H9 (cell line): ENCODE measurements at regions not wholly inside any gene's neighbourhood (a gene's known extent, or its start where the extent isn't known, plus 50 kb on each side); places are given as distances from the start of the nearest gene placed in this dataset.

Source experiments
- DNase-seq: peaks from one replicate; pipeline ENCODE4 v3.0.0-alpha.2; 2017
- H2AFZ ChIP-seq: one replicate; pipeline ENCODE4 v1.6.1; 2013; ENCODE audit warnings: mild to moderate bottlenecking, low read length, control low read depth, moderate library complexity
- H2AK5ac ChIP-seq: 2 replicates; pipeline ENCODE4 v1.6.1; 2013; ENCODE audit warnings: low read length, control low read depth, mixed read lengths; ENCODE audit not compliant: insufficient read length
- H2BK120ac ChIP-seq: one replicate; pipeline ENCODE4 v1.6.1; 2013; ENCODE audit warnings: low read depth, mild to moderate bottlenecking, low read length, control low read depth, inconsistent platforms; ENCODE audit not compliant: poor library complexity, severe bottlenecking
- H2BK12ac ChIP-seq: 2 replicates; pipeline ENCODE4 v1.6.1; 2013; ENCODE audit warnings: low read length, control low read depth, mixed read lengths, low read depth; ENCODE audit not compliant: insufficient read length
- H2BK15ac ChIP-seq: 2 replicates; pipeline ENCODE4 v1.6.1; 2013; ENCODE audit warnings: low read depth, low read length, control low read depth
- H2BK20ac ChIP-seq: one replicate; pipeline ENCODE4 v1.6.1; 2013; ENCODE audit warnings: low read depth, mild to moderate bottlenecking, low read length, control low read depth, inconsistent platforms; ENCODE audit not compliant: poor library complexity, severe bottlenecking
- H2BK5ac ChIP-seq: 2 replicates; pipeline ENCODE4 v1.6.1; 2013; ENCODE audit warnings: low read length, control low read depth, mixed read lengths; ENCODE audit not compliant: insufficient read length
- H3K14ac ChIP-seq: 2 replicates; pipeline ENCODE4 v1.6.1; 2013; ENCODE audit warnings: low read length, control low read depth; ENCODE audit not compliant: insufficient read depth
- H3K18ac ChIP-seq: 2 replicates; pipeline ENCODE4 v1.6.1; 2013; ENCODE audit warnings: low read depth, mild to moderate bottlenecking, mixed read lengths, low read length, control low read depth; ENCODE audit not compliant: insufficient read length
- H3K23ac ChIP-seq: 2 replicates; pipeline ENCODE4 v1.6.1; 2013; ENCODE audit warnings: low read length, control low read depth, mixed read lengths, low read depth; ENCODE audit not compliant: insufficient read length
- H3K23me2 ChIP-seq: 2 replicates; pipeline ENCODE4 v1.6.1; 2013; ENCODE audit warnings: low read depth, mild to moderate bottlenecking, mixed read lengths, low read length, control low read depth; ENCODE audit not compliant: insufficient read length, poor library complexity, severe bottlenecking
- H3K27ac ChIP-seq: 2 replicates; pipeline ENCODE4 v1.5.1; 2013; ENCODE audit warnings: low read length, control low read depth, mixed read lengths, low read depth; ENCODE audit not compliant: insufficient read length
- H3K27me3 ChIP-seq: 2 replicates; pipeline ENCODE4 v1.6.1; 2013; ENCODE audit warnings: low read length, control low read depth, inconsistent platforms; ENCODE audit not compliant: insufficient read depth
- H3K4ac ChIP-seq: 2 replicates; pipeline ENCODE4 v1.6.1; 2013; ENCODE audit warnings: low read depth, mild to moderate bottlenecking, control low read depth, inconsistent platforms, low read length, moderate library complexity
- H3K4me1 ChIP-seq: 2 replicates; pipeline ENCODE4 v1.6.1; 2013; ENCODE audit warnings: low read length, control low read depth, inconsistent platforms; ENCODE audit not compliant: insufficient read depth
- H3K4me2 ChIP-seq: 2 replicates; pipeline ENCODE4 v1.6.1; 2013; ENCODE audit warnings: low read length, control low read depth, mixed read lengths; ENCODE audit not compliant: insufficient read length, insufficient read depth
- H3K56ac ChIP-seq: 2 replicates; pipeline ENCODE4 v1.6.1; 2013; ENCODE audit warnings: low read depth, mild to moderate bottlenecking, mixed read lengths, low read length, control low read depth; ENCODE audit not compliant: insufficient read length
- H3K79me1 ChIP-seq: 2 replicates; pipeline ENCODE4 v1.6.1; 2013; ENCODE audit warnings: low read depth, mild to moderate bottlenecking, moderate library complexity, low read length, control low read depth, inconsistent platforms; ENCODE audit not compliant: insufficient read depth, poor library complexity, severe bottlenecking
- H3K79me2 ChIP-seq: 2 replicates; pipeline ENCODE4 v1.6.1; 2013; ENCODE audit warnings: low read length, control low read depth, inconsistent platforms; ENCODE audit not compliant: insufficient read depth
- H3K9ac ChIP-seq: 2 replicates; pipeline ENCODE4 v1.6.1; 2013; ENCODE audit warnings: low read length, control low read depth, mixed read lengths; ENCODE audit not compliant: insufficient read length; ENCODE audit errors: extremely low read depth
- H3K9me3 ChIP-seq: one replicate; pipeline ENCODE4 v1.6.1; 2013; ENCODE audit warnings: low read depth, low read length, inconsistent platforms; ENCODE audit not compliant: control insufficient read depth
- H3T11ph ChIP-seq: one replicate; pipeline ENCODE4 v1.6.1; 2013; ENCODE audit warnings: mild to moderate bottlenecking, low read length, control low read depth, inconsistent platforms
- H4K20me1 ChIP-seq: one replicate; pipeline ENCODE4 v1.6.1; 2013; ENCODE audit not compliant: control insufficient read depth, insufficient read length, insufficient read depth
- H4K5ac ChIP-seq: 2 replicates; pipeline ENCODE4 v1.6.1; 2013; ENCODE audit warnings: low read depth, mild to moderate bottlenecking, mixed read lengths, low read length, control low read depth; ENCODE audit not compliant: insufficient read length
- H4K8ac ChIP-seq: replicated peaks from 2 replicates; pipeline ENCODE4 v1.6.1; 2013; ENCODE audit warnings: low read length, control low read depth, mixed read lengths, low read depth; ENCODE audit not compliant: insufficient read length
- H4K91ac ChIP-seq: 2 replicates; pipeline ENCODE4 v1.6.1; 2013; ENCODE audit warnings: low read depth, mild to moderate bottlenecking, moderate library complexity, mixed read lengths, low read length, control low read depth; ENCODE audit not compliant: insufficient read length
- H3K27ac Mint-ChIP-seq, 3 experiments: 2 replicates in 2 of 3; 3 replicates in 1 of 3; pipeline ENCODE4 v1.8.0; 2020 to 2021; ENCODE audit warnings: mixed read lengths in 3 of 3, mild to moderate bottlenecking in 1 of 3, moderate library complexity in 1 of 3
- H3K27me3 Mint-ChIP-seq: 2 replicates; pipeline ENCODE4 v1.8.0; 2021; ENCODE audit warnings: low read depth, mild to moderate bottlenecking, moderate library complexity, mixed read lengths
- H3K36me3 Mint-ChIP-seq, 3 experiments: 2 replicates in 2 of 3; 3 replicates in 1 of 3; pipeline ENCODE4 v1.8.0; 2020 to 2021; ENCODE audit warnings: low read depth in 3 of 3, mixed read lengths in 3 of 3; ENCODE audit not compliant: insufficient read depth in 1 of 3
- H3K4me1 Mint-ChIP-seq, 2 experiments: 2 replicates each; pipeline ENCODE4 v1.8.0; 2020; ENCODE audit warnings: mixed read lengths in 2 of 2
- H3K4me3 Mint-ChIP-seq, 2 experiments: 2 replicates in 1 of 2; 3 replicates in 1 of 2; pipeline ENCODE4 v1.8.0; 2020 to 2021; ENCODE audit warnings: mild to moderate bottlenecking in 2 of 2, mixed read lengths in 2 of 2, moderate library complexity in 1 of 2
- H3K9me3 Mint-ChIP-seq, 2 experiments: 2 replicates in 1 of 2; 3 replicates in 1 of 2; pipeline ENCODE4 v1.8.0; 2020; ENCODE audit warnings: mild to moderate bottlenecking in 2 of 2, mixed read lengths in 2 of 2, moderate library complexity in 1 of 2
- WGBS: extraction: QIAGEN DNeasy Blood & Tissue Kit; methylation state at CpG from one replicate; pipeline ENCODE4 v1.1.7; 2013; ENCODE audit warnings: missing lambda C conversion rate, low lambda C conversion rate, mixed read lengths; ENCODE audit not compliant: insufficient read length; ENCODE audit errors: extremely low coverage; 5-methylcytosine and 5-hydroxymethylcytosine counted together
- TF ChIP-seq, protein P1 (sequence below): fragments of 200-600 bp; sonication (generic); conservative IDR thresholded peaks from 3 replicates; pipeline ENCODE4 v1.8.0; 2021; ENCODE audit warnings: antibody characterized with exemption, mild to moderate bottlenecking

DNA sequence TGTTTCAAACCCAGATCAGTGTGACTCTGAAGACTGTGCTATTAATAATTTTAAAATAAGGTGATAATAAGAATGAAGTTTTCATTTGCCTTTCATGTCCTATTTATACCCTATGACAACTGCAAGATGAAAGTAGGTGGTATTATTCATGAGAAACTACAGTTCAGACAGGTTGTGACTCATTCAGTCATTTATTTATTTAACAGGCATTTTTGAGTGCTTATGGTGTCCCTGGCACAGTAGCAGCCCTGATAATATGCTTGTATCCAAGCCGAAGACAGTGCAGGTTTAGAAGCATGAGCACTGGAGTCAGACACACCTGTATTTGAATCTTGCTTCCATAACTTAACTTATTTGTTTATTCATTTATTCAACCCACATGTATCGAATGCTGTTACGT is 87.1 kb downstream of the FZD1 start:
- H3K4me1 ChIP-seq = no peaks in the 10 kb centered on the region
- no peak overlapping the region for H3K27ac Mint-ChIP-seq
- H3K14ac ChIP-seq = no peak overlapping the region
- H2BK20ac ChIP-seq = no peak overlapping the region
- no peak overlapping the region for H3K27ac ChIP-seq
- no peaks in the 10 kb centered on the region for H4K20me1 ChIP-seq
- H3K4me1 Mint-ChIP-seq = peaks cover 21 to 35% of the 10 kb centered on the region in 2 experiments
- no CpG with 5 or more reads among the region's 3 CpGs for WGBS
- H3K4me2 ChIP-seq = no peak overlapping the region
- no peak overlapping the region for H2AK5ac ChIP-seq
- H2BK15ac ChIP-seq = no peak overlapping the region
- peaks cover 29% of the 10 kb centered on the region; the same call in 1 of the 2 replicates for H3K27me3 ChIP-seq
- H3K23me2 ChIP-seq = no peaks in the 10 kb centered on the region
- no peak overlapping the region for H3K4me3 Mint-ChIP-seq
- no peak overlapping the region for H2BK5ac ChIP-seq
- no peak overlapping the region for H3K23ac ChIP-seq
- H3K79me2 ChIP-seq = no peaks in the 10 kb centered on the region
- no peak overlapping the region for H3K4ac ChIP-seq
- DNase-seq = no peak
- H3K27me3 Mint-ChIP-seq = peaks cover 99% of the 10 kb centered on the region
- TF ChIP-seq, protein P1, sequence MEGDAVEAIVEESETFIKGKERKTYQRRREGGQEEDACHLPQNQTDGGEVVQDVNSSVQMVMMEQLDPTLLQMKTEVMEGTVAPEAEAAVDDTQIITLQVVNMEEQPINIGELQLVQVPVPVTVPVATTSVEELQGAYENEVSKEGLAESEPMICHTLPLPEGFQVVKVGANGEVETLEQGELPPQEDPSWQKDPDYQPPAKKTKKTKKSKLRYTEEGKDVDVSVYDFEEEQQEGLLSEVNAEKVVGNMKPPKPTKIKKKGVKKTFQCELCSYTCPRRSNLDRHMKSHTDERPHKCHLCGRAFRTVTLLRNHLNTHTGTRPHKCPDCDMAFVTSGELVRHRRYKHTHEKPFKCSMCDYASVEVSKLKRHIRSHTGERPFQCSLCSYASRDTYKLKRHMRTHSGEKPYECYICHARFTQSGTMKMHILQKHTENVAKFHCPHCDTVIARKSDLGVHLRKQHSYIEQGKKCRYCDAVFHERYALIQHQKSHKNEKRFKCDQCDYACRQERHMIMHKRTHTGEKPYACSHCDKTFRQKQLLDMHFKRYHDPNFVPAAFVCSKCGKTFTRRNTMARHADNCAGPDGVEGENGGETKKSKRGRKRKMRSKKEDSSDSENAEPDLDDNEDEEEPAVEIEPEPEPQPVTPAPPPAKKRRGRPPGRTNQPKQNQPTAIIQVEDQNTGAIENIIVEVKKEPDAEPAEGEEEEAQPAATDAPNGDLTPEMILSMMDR = no peak
- H3K18ac ChIP-seq = no peak overlapping the region
- H2AFZ ChIP-seq = no peak overlapping the region
- H3K9me3 ChIP-seq = no peaks in the 10 kb centered on the region
- no peak overlapping the region for H2BK120ac ChIP-seq
- H3K9me3 Mint-ChIP-seq = peaks cover 0 to 2% of the 10 kb centered on the region in 2 experiments; a peak in 1 of 5 replicates
- H3K9ac ChIP-seq = no peak overlapping the region
- no peak overlapping the region for H4K5ac ChIP-seq
- H3K79me1 ChIP-seq = no peaks in the 10 kb centered on the region
- no peak overlapping the region for H4K91ac ChIP-seq
- no peak overlapping the region for H3T11ph ChIP-seq
- H2BK12ac ChIP-seq = no peak overlapping the region
- no peaks in the 10 kb centered on the region; a peak in 1 of 7 replicates for H3K36me3 Mint-ChIP-seq
- H4K8ac ChIP-seq = no peak overlapping the region
- H3K56ac ChIP-seq = no peak overlapping the region
